H1 (cell line): ENCODE measurements at regions not wholly inside any gene's neighbourhood (a gene's known extent, or its start where the extent isn't known, plus 50 kb on each side); places are given as distances from the start of the nearest gene placed in this dataset.

Source experiments
- CTCF ChIA-PET: fragments of 300-600 bp; sonication (Branson Sonifier 250); formaldehyde crosslinking; loops from one replicate; lab custom pipeline; 2021; ENCODE audit not compliant: partially characterized antibody; lab: Charles Lee
- POLR2A ChIA-PET: fragments of 300-600 bp; sonication (Branson Sonifier 250); formaldehyde crosslinking; loops from one replicate; lab custom pipeline; 2021; ENCODE audit warnings: inconsistent platforms; ENCODE audit not compliant: partially characterized antibody; lab: Charles Lee
- DNase-seq, 2 experiments: peaks; one replicate each; pipeline versions ENCODE4 v3.0.0 to v3.0.0-alpha.2; 2010 to 2022; ENCODE audit warnings: low spot score in 2 of 2, low read depth in 1 of 2, mixed read lengths in 1 of 2
- FAIRE-seq: peaks from 2 replicates; lab custom pipeline; 2011; peaks lifted over from hg19 to GRCh38; lab: Jason Lieb, UNC
- H2AFZ ChIP-seq: 2 replicates; pipeline ENCODE4 v1.8.1; 2012; ENCODE audit warnings: low read length, inconsistent platforms
- H2AK5ac ChIP-seq: 2 replicates; pipeline ENCODE4 v1.6.1; 2013; ENCODE audit warnings: low read depth, low read length
- H2BK120ac ChIP-seq: replicated peaks from 2 replicates; pipeline ENCODE3; 2013; ENCODE audit warnings: low read depth, low read length, inconsistent platforms
- H2BK12ac ChIP-seq: 2 replicates; pipeline ENCODE4 v1.6.1; 2013; ENCODE audit warnings: low read depth, low read length
- H2BK15ac ChIP-seq: 2 replicates; pipeline ENCODE4 v1.6.1; 2013; ENCODE audit warnings: low read length
- H2BK20ac ChIP-seq: 2 replicates; pipeline ENCODE4 v1.6.1; 2013; ENCODE audit warnings: low read length
- H2BK5ac ChIP-seq: 2 replicates; pipeline ENCODE4 v1.6.1; 2013; ENCODE audit warnings: low read depth, low read length
- H3K14ac ChIP-seq: 2 replicates; pipeline ENCODE4 v1.6.1; 2013; ENCODE audit warnings: inconsistent platforms; ENCODE audit not compliant: insufficient read length
- H3K18ac ChIP-seq: 2 replicates; pipeline ENCODE4 v1.6.1; 2013; ENCODE audit warnings: low read length; ENCODE audit errors: extremely low read depth
- H3K23ac ChIP-seq: 2 replicates; pipeline ENCODE4 v1.6.1; 2013; ENCODE audit warnings: inconsistent platforms; ENCODE audit not compliant: insufficient read length
- H3K23me2 ChIP-seq: 2 replicates; pipeline ENCODE4 v1.6.1; 2013; ENCODE audit warnings: low read depth, low read length
- H3K27ac ChIP-seq: 2 replicates; pipeline ENCODE4 v1.6.1; 2011; ENCODE audit warnings: low read depth, low read length, inconsistent platforms
- H3K27me3 ChIP-seq, 4 experiments: replicated peaks in 1 of 4; 1 replicate in 1 of 4; 2 replicates in 3 of 4; pipeline versions ENCODE4 v1.6.1 to v1.8.1; 2011 to 2013; ENCODE audit warnings: low read length in 3 of 4, mild to moderate bottlenecking in 3 of 4, inconsistent platforms in 2 of 4, mixed read lengths in 2 of 4, moderate library complexity in 1 of 4; ENCODE audit not compliant: control insufficient read depth in 3 of 4, insufficient read depth in 3 of 4; ENCODE audit errors: extremely low read depth in 1 of 4
- H3K36me3 ChIP-seq, 4 experiments: 2 replicates each; pipeline versions ENCODE4 v1.6.1 to v1.8.1; 2011 to 2013; ENCODE audit warnings: mild to moderate bottlenecking in 4 of 4, low read length in 3 of 4, moderate library complexity in 2 of 4, control low read depth in 1 of 4, inconsistent platforms in 1 of 4; ENCODE audit not compliant: insufficient read depth in 4 of 4, control insufficient read depth in 2 of 4
- H3K4ac ChIP-seq: replicated peaks from 2 replicates; pipeline ENCODE3; 2013; ENCODE audit warnings: low read length, low read depth, mixed read lengths, inconsistent platforms; ENCODE audit not compliant: insufficient read length
- H3K4me1 ChIP-seq, 4 experiments: replicated peaks in 1 of 4; 1 replicate in 1 of 4; 2 replicates in 3 of 4; pipeline versions ENCODE4 v1.6.1 to v1.8.1; 2011 to 2013; ENCODE audit warnings: low read length in 3 of 4, inconsistent platforms in 2 of 4, mixed read lengths in 1 of 4; ENCODE audit not compliant: insufficient read depth in 4 of 4, control insufficient read depth in 3 of 4
- H3K4me2 ChIP-seq, 2 experiments: 2 replicates each; pipeline versions ENCODE4 v1.6.1 to v1.8.1; 2011 to 2013; ENCODE audit warnings: low read depth in 2 of 2, low read length in 2 of 2, control low read depth in 1 of 2, inconsistent platforms in 1 of 2, mild to moderate bottlenecking in 1 of 2; ENCODE audit not compliant: insufficient read depth in 1 of 2
- H3K4me3 ChIP-seq, 4 experiments: fragments of 200-600, 300-600 bp in 1 of 4; sonication (generic), shearing (Covaris generic), sonication (Bioruptor Twin) in 1 of 4; 2 replicates each; pipeline versions ENCODE4 v1.5.1 to v1.8.1; 2011 to 2016; ENCODE audit warnings: low read length in 4 of 4, low read depth in 3 of 4, control low read depth in 2 of 4, inconsistent platforms in 2 of 4, mild to moderate bottlenecking in 2 of 4, mixed read lengths in 1 of 4, moderate library complexity in 1 of 4; ENCODE audit not compliant: insufficient read depth in 2 of 4; ENCODE audit errors: extremely low read depth in 1 of 4
- H3K56ac ChIP-seq: replicated peaks from 2 replicates; pipeline ENCODE3; 2013; ENCODE audit warnings: low read depth, mild to moderate bottlenecking, mixed read lengths, low read length, inconsistent platforms; ENCODE audit not compliant: insufficient read length
- H3K79me1 ChIP-seq: 2 replicates; pipeline ENCODE4 v1.6.1; 2013; ENCODE audit warnings: low read depth, low read length, control low read depth
- H3K79me2 ChIP-seq, 2 experiments: 2 replicates each; pipeline versions ENCODE4 v1.6.1 to v1.8.1; 2012 to 2013; ENCODE audit warnings: low read length in 2 of 2, mild to moderate bottlenecking in 2 of 2, inconsistent platforms in 1 of 2; ENCODE audit not compliant: insufficient read depth in 2 of 2, control insufficient read depth in 1 of 2
- H3K9ac ChIP-seq, 4 experiments: replicated peaks in 1 of 4; 1 replicate in 1 of 4; 2 replicates in 3 of 4; pipeline versions ENCODE4 v1.6.1 to v1.8.1; 2011 to 2013; ENCODE audit warnings: low read depth in 3 of 4, low read length in 3 of 4, control low read depth in 2 of 4, mild to moderate bottlenecking in 2 of 4, moderate library complexity in 2 of 4, inconsistent platforms in 1 of 4; ENCODE audit errors: extremely low read depth in 1 of 4
- H3K9me3 ChIP-seq, 2 experiments: 2 replicates each; pipeline versions ENCODE4 v1.6.1 to v1.8.1; 2012 to 2013; ENCODE audit warnings: mild to moderate bottlenecking in 2 of 2, moderate library complexity in 2 of 2, control low read depth in 1 of 2, inconsistent platforms in 1 of 2, low read depth in 1 of 2, low read length in 1 of 2, mixed read lengths in 1 of 2; ENCODE audit not compliant: insufficient read depth in 2 of 2
- H4K20me1 ChIP-seq, 2 experiments: replicated peaks in 1 of 2; 2 replicates each; pipeline versions ENCODE3 to v1.8.1; 2011 to 2013; ENCODE audit warnings: inconsistent platforms in 2 of 2, low read length in 2 of 2, mild to moderate bottlenecking in 1 of 2; ENCODE audit not compliant: insufficient read depth in 2 of 2, control insufficient read depth in 1 of 2
- H4K5ac ChIP-seq: 2 replicates; pipeline ENCODE4 v1.6.1; 2013; ENCODE audit warnings: low read length, low read depth, mixed read lengths, inconsistent platforms; ENCODE audit not compliant: insufficient read length
- H4K8ac ChIP-seq: 2 replicates; pipeline ENCODE4 v1.8.0; 2013; ENCODE audit warnings: mild to moderate bottlenecking, moderate library complexity, low read length, inconsistent platforms; ENCODE audit not compliant: insufficient read depth; ENCODE audit errors: extremely low read depth
- H4K91ac ChIP-seq: replicated peaks from 2 replicates; pipeline ENCODE3; 2013; ENCODE audit warnings: low read length, mixed read lengths, inconsistent platforms; ENCODE audit not compliant: insufficient read length
- CHD1 ChIP-seq: IDR thresholded peaks from 2 replicates; pipeline ENCODE4 v1.6.1; 2012; ENCODE audit warnings: low read depth, low read length, improper control_type of control experiment
- EGR1 ChIP-seq: IDR thresholded peaks from 2 replicates; pipeline ENCODE4 v1.6.1; 2011; ENCODE audit warnings: low read depth, low read length, borderline replicate concordance
- EP300 ChIP-seq, 2 experiments: IDR thresholded peaks; 1 replicate in 1 of 2; 2 replicates in 1 of 2; pipeline ENCODE4 v1.6.1; 2011 to 2012; ENCODE audit warnings: low read depth in 2 of 2, low read length in 2 of 2, mild to moderate bottlenecking in 2 of 2, borderline replicate concordance in 1 of 2, inconsistent platforms in 1 of 2, moderate library complexity in 1 of 2
- EZH2 ChIP-seq: fragments of 200-600 bp; sonication (generic); IDR thresholded peaks from 2 replicates; pipeline ENCODE4 v1.7.1; 2012; ENCODE audit warnings: low read depth, mild to moderate bottlenecking, moderate library complexity, low read length, inconsistent platforms; ENCODE audit not compliant: severe bottlenecking
- JUND ChIP-seq: IDR thresholded peaks from 2 replicates; pipeline ENCODE4 v1.6.1; 2011; ENCODE audit warnings: mild to moderate bottlenecking, improper control_type of control experiment, low read length
- PHF8 ChIP-seq: fragments of 200-600 bp; sonication (generic); conservative IDR thresholded peaks from 2 replicates; pipeline ENCODE4 v1.7.1; 2012; ENCODE audit warnings: low read depth, mild to moderate bottlenecking, inconsistent platforms, low read length, moderate library complexity
- POLR2A ChIP-seq, 2 experiments: IDR thresholded peaks; 1 replicate in 1 of 2; 2 replicates in 1 of 2; pipeline ENCODE4 v1.6.1; 2011; ENCODE audit warnings: low read depth in 2 of 2, low read length in 2 of 2, mild to moderate bottlenecking in 2 of 2; ENCODE audit errors: control extremely low read depth in 1 of 2
- WGBS, 2 experiments: shearing (Covaris generic) in 1 of 2; methylation state at CpG; one replicate each; pipeline versions ENCODE4 v1.1.6 to v1.1.7; 2013 to 2015; ENCODE audit warnings: low lambda C conversion rate in 2 of 2, mixed read lengths in 2 of 2, inconsistent platforms in 1 of 2, low coverage in 1 of 2, missing lambda C conversion rate in 1 of 2; ENCODE audit not compliant: insufficient replicate concordance in 2 of 2, insufficient coverage in 1 of 2, insufficient read length in 1 of 2; ENCODE audit errors: extremely low coverage in 1 of 2, missing lambda C conversion rate in 1 of 2; 5-methylcytosine and 5-hydroxymethylcytosine counted together

GRCh38 chr3:189502256-189502655 is 128.9 kb upstream of the TP63 start:
- no peak overlapping the region for H3K27ac ChIP-seq
- 92% methylated on average over 4 of the region's 4 CpGs; no CpG with 5 or more reads in 1 of the 2 experiments for WGBS, 2 experiments

More at GRCh38 chr3:189502256-189502655, 128.9 kb upstream of the TP63 start:
- Histone ChIP-seq H3K27me3 (no peaks in the 10 kb centered on the region), H3K18ac (no peak overlapping the region), H3K9ac (no peak overlapping the region), H2BK5ac (no peak overlapping the region), H2BK20ac (no peak overlapping the region), H2AK5ac (no peak overlapping the region), H2AFZ (no peak overlapping the region), H3K23ac (no peak overlapping the region), H3K56ac (no peak overlapping the region), H3K23me2 (no peaks in the 10 kb centered on the region), H4K5ac (no peak overlapping the region), H4K20me1 (no peaks in the 10 kb centered on the region), H4K8ac (no peak overlapping the region), H2BK120ac (no peak overlapping the region), H3K4me1 (no peaks in the 10 kb centered on the region)
- FAIRE-seq: no peak
- DNase-seq: no peak
- no peak for TF ChIP-seq JUND
- TF ChIP-seq CHD1: no peak
- TF ChIP-seq PHF8: no peak
- no peak for TF ChIP-seq EZH2
- no peak for TF ChIP-seq EP300 (IDR thresholded peaks at IDR 0.05; ENCODE audit: borderline replicate concordance in 1 of 2, low read depth in 2 of 2, low read length in 2 of 2)
- no peak for TF ChIP-seq POLR2A (IDR thresholded peaks at IDR 0.05; ENCODE audit: control extremely low read depth in 1 of 2, low read depth in 2 of 2, low read length in 2 of 2)
- no peak for TF ChIP-seq EGR1
- TF ChIP-seq, all 59 proteins: peak for 0
- Histone ChIP-seq H3K36me3 (no peaks in the 10 kb centered on the region), H3K4me3 (no peak overlapping the region), H2BK15ac (no peak overlapping the region), H3K4me2 (no peak overlapping the region), H3K79me2 (no peaks in the 10 kb centered on the region), H4K91ac (no peak overlapping the region), H3K79me1 (no peaks in the 10 kb centered on the region), H3K9me3 (no peaks in the 10 kb centered on the region), H2BK12ac (no peak overlapping the region), H3K14ac (no peak overlapping the region), H3K4ac (no peak overlapping the region)
- ChIA-PET POLR2A (no interaction called here), CTCF (interaction anchor here (0.9 kb wide), 1 partner anchor 114 kb away, joined by 3 read pairs; no protein-coding TSS in a partner anchor)
